ENCODE measurements at regions not wholly inside any gene's neighbourhood (a gene's known extent, or its start where the extent isn't known, plus 50 kb on each side); places are given as distances from the start of the nearest gene placed in this dataset.

GRCh38 chr2:88892788-88893187 is 201.3 kb downstream of the RPIA start:
- Histone ChIP-seq H3K4me3 (no peak overlapping the region), H3K36me3 (replicated peaks in 1 of 2) (no peaks in the 10 kb centered on the region), H3K27ac (no peak overlapping the region), H3K27me3 (no peaks in the 10 kb centered on the region), H3K9me3 (replicated peaks in 1 of 3) (no peaks in the 10 kb centered on the region), H3K4me1 (replicated peaks in 1 of 2) (no peaks in the 10 kb centered on the region)
- TF ChIP-seq CTCF (IDR thresholded peaks at IDR 0.05) (no peak), POLR2A (IDR thresholded peaks at IDR 0.05) (no peak)
- intact Hi-C loops (cut with DNase I) = no loop called here
- WGBS, 4 donors = 79 to 90% (median 85%) methylated on average over 4 of the region's 4 CpGs
- no peak for DNase-seq

- Histone ChIP-seq H3K27me3 (no peaks in the 10 kb centered on the region), H3K9me3 (replicated peaks in 1 of 3) (no peaks in the 10 kb centered on the region), H3K27ac (no peak overlapping the region), H3K4me1 (replicated peaks in 1 of 2) (no peaks in the 10 kb centered on the region), H3K36me3 (replicated peaks in 1 of 2) (no peaks in the 10 kb centered on the region), H3K4me3 (no peak overlapping the region)
- intact Hi-C loops (cut with DNase I) = no loop called here
- WGBS, 4 donors = 28 to 49% (median 29%) methylated on average over 1 of the region's 1 CpG
- no peak for DNase-seq
- no peak for TF ChIP-seq POLR2A (IDR thresholded peaks at IDR 0.05)
- no peak for TF ChIP-seq CTCF (IDR thresholded peaks at IDR 0.05)
Measured at GRCh38 chr2:88896971-88897370, 205.5 kb downstream of the RPIA start.

- no peak overlapping the region for H3K27ac ChIP-seq
- H3K27me3 ChIP-seq = no peaks in the 10 kb centered on the region
- H3K36me3 ChIP-seq (replicated peaks in 1 of 2) = no peaks in the 10 kb centered on the region
- 0 to 24% (median 13%) methylated on average over 1 of the region's 1 CpG for WGBS, 4 donors
- H3K4me3 ChIP-seq = no peak overlapping the region
- DNase-seq = no peak
- intact Hi-C loops (cut with DNase I) = no loop called here
- TF ChIP-seq POLR2A (IDR thresholded peaks at IDR 0.05) (no peak), CTCF (IDR thresholded peaks at IDR 0.05) (no peak)
- no peaks in the 10 kb centered on the region for H3K4me1 ChIP-seq (replicated peaks in 1 of 2)
- no peaks in the 10 kb centered on the region for H3K9me3 ChIP-seq (replicated peaks in 1 of 3)
Measured at GRCh38 chr2:88897715-88898114, 206.2 kb downstream of the RPIA start.

- no peaks in the 10 kb centered on the region for H3K9me3 ChIP-seq (replicated peaks in 1 of 3)
- 0 to 8% (median 6%) methylated on average over 2 of the region's 2 CpGs for WGBS, 4 donors
- intact Hi-C loops (cut with DNase I) = no loop called here
Measured at GRCh38 chr2:88903749-88904353, 212.4 kb downstream of the RPIA start.

More at GRCh38 chr2:88903749-88904353, 212.4 kb downstream of the RPIA start:
- H3K27ac ChIP-seq = no peak overlapping the region
- TF ChIP-seq POLR2A (IDR thresholded peaks at IDR 0.05) = no peak
- TF ChIP-seq CTCF (IDR thresholded peaks at IDR 0.05) = peak; percentile 32 to 71 (median 57)
- no peaks in the 10 kb centered on the region for H3K36me3 ChIP-seq (replicated peaks in 1 of 2)
- no peaks in the 10 kb centered on the region for H3K4me1 ChIP-seq (replicated peaks in 1 of 2)
- peaks cover 8% of the 10 kb centered on the region for H3K27me3 ChIP-seq
- peak in 4 of 7 donors; percentile 13 to 29 (median 18) for DNase-seq
- H3K4me3 ChIP-seq = no peak overlapping the region
